ENCODE measurements at regions not wholly inside any gene's neighbourhood (a gene's known extent, or its start where the extent isn't known, plus 50 kb on each side); places are given as distances from the start of the nearest gene placed in this dataset.

DNA sequence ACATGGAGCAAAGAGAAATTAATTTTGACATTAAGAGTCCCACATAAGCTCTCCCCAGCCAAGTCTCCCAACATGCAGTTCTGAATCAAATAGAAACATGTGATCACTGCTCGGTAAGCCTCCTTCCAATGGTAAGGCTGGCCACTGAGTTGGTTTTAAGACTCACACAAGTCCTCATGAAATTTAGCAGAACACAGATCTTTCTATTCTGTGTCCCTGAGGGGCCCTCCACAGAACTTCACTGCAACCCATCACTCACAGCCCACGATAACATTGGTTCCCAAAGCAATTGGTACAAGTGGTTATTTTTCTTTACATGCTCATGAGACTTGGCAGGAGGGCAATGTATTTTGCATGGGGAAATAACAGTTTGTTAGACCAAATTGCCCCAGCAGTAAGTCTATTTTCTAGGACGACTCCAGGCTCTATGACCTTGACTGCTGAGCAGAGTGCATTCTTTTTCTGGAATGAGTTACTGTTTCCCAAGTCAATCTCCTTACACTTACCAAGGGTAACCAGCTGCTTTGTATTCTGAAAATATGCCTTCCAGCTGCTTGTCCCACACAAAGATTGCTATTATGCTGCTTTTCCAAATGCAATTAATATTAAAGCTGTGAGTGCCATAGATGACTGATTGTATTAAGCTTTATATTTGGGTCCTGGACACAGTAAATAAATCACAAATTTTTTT, 142.3 kb upstream of the TANK start:
- no peak for DNase-seq (ENCODE audit: low spot score)

DNA sequence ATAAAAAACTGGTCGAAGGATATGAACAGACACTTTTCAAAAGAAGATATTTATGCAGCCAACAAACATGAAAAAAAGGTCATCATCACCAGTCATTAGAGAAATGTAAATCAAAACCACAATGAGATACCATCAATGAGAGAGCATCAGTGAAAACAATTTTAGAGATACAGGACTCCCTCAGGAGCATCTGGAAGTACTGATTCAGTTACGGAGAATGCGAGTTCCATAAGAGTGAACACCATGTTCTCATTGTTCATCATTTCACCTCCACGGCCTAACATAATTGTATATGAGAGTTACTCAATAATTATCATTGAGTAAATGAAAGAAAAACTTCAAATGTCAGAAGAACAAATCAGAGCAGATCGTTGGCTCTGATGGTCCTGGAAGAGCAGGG, 140.9 kb upstream of the TANK start:
- no peak for DNase-seq (ENCODE audit: low spot score)

GRCh38 chr2:161020437-161020836, 139.8 kb upstream of the TANK start:
- no peak for DNase-seq (ENCODE audit: low spot score)

DNA sequence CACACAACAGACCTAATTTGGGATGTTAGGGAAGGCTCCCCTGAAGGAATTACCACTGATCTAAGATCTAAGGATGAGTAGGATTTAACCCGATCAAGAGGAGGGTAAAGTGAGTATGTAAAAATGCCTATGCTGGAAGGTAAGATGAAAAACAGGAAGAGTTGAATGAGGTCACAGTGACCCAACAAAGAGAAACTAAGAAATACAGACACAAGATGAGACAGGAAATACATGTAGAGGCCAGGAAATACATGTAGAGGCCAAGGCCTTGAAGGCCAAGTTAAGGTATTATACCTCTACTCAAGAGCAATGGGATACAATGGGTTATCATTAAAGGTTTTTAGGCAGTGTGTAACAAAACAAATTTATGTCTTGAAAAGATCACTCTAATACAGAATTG, 131.6 kb upstream of the TANK start:
- no peak for DNase-seq (ENCODE audit: low spot score)

GRCh38 chr2:161029321-161029720, 130.9 kb upstream of the TANK start:
- DNase-seq (ENCODE audit: low spot score): no peak

- DNase-seq (ENCODE audit: low spot score): peak; percentile 73
Measured at GRCh38 chr2:161030260-161031063, 129.8 kb upstream of the TANK start.

GRCh38 chr2:161031511-161031910, 128.7 kb upstream of the TANK start:
- DNase-seq (ENCODE audit: low spot score): no peak

DNA sequence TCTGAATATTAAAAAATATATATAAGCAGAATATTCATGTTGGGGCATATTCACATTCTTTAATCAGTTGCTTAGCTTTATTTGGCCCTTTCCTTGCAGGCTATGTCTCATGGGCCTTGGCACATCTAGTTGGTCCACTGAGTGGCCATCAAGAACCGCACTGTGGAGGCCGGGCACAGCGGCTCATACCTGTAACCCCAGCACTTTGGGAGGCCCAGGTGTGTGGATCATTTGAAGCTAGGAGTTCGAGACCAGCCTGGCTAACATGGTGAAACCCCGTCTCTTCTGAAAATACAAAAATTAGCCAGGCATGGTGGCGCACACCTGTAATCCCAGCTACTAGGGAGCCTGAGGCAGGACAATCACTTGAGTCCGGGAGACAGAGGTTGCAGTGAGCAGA, 127.6 kb upstream of the TANK start:
- DNase-seq (ENCODE audit: low spot score): no peak

DNA sequence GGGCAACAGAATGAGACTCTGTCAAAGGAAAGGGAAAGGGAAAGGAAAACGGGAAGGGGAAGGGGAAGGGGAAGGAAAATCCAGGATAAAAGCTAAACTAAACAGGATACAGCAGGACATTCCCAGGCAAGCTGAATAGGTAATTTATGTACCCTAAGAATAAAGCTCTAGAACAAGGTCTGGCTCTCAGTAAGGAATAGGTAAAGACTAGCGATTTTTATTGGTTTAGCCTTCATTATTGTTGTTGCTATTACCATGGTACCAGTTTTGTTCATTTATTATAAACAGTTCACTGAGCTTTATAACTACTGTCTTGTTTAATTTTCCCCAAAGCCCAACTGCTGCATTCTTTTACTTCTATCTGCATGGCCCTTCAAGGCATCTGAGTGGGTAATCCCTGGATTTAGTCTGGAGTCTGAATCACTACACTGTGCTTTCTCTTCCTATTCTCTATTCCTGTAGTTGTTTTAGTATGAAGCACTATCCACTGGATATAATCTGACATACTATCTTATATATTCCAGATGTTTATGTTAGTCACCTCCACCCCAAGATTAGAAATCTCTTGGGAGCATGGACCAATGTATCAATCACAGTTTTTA, 127.1 kb upstream of the TANK start:
- no peak for DNase-seq (ENCODE audit: low spot score)

DNA sequence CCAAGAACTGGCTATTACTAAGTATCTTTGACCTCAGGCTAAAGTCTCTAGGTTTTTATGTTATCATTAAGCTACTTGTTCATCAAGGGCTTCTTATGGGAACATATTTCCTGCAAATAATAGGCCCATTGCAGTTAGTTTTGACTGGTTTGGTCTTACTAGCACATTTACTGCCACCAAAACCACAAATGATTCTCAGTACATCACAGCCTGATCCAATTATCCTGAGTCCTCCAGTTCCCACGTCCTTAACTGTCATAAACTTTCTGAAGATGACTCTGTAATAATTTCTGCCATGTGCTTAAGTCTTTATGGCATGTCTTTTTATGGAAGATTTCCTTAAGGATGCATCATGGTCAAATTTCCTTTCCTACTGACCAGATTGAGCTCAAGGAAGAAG, 123.3 kb upstream of the TANK start:
- no peak for DNase-seq (ENCODE audit: low spot score)

DNA sequence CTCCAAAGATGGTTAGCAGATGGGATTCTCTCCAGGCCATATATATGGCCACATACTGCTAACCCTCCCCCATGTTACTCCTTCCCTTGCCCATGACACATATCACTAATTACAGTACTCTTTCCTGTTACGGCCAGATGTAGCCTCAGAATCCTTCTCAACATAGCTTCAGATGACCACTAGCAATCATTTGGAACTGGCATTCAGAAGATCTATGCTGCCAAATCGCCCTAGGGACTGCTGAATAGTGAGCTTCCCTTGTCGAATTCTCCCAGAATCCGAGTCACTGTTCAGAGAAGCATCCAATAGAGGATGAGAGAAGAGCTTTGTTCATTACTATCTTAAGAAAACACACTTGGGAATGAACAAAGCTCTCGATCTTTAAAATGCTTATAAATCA, 121.2 kb upstream of the TANK start:
- DNase-seq (ENCODE audit: low spot score): no peak

- DNase-seq (ENCODE audit: low spot score): no peak
Measured at GRCh38 chr2:161041356-161041755, 118.9 kb upstream of the TANK start.

- no peak for DNase-seq (ENCODE audit: low spot score)
Measured at GRCh38 chr2:161042990-161043625, 117.1 kb upstream of the TANK start.

DNA sequence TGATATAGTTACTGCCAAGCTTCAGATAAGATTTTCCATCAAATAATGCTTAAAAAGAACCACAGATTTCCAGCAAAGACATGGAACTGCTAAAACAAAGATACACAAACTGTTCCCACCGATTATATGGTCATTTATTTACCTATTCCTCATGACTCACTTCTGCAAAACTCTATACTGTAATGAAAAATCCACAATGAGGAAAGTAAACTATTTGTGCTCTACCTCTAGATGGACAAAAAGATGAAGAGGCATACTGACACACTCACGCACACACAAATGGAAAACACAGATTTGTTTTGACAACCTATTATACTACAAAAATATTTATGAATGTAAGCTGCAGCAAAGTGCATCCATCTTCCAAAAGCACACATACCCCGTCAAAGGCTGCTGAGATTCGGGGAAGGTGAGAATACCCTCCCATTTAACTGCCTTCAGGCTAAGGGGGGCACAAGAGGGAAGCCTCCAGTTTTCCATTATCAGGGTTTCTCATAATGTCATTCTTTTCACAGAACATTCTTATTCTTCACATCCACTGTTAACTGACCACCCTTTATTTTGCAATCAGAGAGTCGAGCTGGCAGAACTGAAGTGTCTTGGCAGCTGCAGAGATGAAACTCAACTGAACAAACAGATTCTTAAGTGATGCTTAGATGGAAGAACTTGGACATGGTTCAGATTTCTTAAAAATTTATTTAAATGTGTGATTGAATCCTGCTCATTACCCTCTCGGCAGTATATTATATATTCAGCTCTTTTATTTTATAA, 115.9 kb upstream of the TANK start:
- no peak for DNase-seq (ENCODE audit: low spot score)

DNA sequence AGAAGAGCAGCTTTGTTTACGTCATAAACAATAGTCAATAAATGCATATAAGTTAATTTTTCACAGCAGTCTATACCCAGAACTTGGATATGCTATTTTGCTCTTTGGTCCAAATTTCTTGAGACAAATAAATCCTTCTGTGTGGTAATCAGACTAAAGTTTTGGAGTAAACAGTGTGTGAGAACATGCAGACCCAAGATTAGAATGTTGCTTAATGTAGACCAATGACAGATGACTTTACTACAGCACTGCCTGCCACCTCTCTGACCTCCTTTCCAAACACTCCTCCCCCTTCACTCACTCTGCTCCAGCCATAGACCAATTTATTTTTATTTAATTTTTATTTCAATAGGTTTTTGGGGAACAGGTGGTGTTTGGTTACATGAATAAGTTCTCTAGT, 115.3 kb upstream of the TANK start:
- no peak for DNase-seq (ENCODE audit: low spot score)

DNA sequence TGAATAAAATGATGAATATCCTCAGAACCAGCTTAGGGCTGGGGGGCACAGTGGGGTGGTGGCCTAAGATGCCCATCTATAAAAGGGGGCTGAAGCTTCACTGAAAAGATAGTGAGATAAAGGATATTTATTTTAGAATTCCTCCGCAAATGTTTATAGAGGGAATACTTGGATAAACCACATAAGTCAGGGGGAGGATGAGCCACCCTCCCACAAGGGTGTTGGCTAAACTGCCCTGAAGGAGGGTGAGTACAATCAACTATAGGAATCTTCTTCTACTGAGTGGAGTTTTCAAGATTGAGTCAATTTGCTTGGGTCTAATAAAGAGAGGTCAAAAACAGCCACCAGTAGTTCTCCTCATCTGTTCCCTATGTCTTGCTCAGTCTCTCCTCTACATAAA, 114.5 kb upstream of the TANK start:
- no peak for DNase-seq (ENCODE audit: low spot score)

DNA sequence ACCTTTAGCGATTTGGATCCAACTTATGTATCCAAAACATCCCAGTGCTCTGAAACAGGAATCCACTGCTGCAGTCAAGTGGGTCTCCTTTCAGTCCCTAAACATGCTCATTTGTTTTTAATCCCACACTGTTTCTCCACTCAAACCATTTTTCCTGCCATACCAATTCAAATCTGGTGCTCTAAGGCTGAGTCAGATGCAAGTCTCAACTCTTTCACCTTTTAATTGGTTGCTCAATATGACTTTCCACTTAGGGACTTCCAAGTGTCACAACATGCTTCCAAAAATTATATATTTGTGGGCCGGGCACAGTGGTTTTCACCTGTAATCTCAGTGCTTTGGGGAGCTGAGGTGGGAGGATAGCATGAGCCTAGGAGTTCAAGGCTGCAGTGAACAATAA, 113.4 kb upstream of the TANK start:
- DNase-seq (ENCODE audit: low spot score): no peak

DNA sequence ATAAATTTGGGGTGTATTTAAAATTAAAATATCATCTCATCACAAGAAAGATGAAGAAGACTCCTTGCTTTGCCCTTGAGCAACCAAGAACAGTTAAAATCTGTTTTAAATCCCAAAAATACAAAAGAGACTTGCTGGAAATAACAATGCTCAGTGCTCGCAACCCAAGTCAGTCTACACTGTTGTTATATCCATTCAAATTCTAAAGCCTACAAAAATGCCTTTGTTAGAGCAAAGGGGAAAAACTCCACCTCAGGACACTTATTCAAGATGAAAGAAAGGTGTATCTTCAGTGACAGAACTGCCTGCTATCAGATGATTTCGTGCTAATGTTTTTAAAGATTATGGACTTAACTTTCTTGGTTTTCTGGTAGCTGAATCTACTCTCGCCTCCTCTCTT, 111.9 kb upstream of the TANK start:
- DNase-seq (ENCODE audit: low spot score): no peak

GRCh38 chr2:161049559-161049958, 110.7 kb upstream of the TANK start:
- no peak for DNase-seq (ENCODE audit: low spot score)

DNA sequence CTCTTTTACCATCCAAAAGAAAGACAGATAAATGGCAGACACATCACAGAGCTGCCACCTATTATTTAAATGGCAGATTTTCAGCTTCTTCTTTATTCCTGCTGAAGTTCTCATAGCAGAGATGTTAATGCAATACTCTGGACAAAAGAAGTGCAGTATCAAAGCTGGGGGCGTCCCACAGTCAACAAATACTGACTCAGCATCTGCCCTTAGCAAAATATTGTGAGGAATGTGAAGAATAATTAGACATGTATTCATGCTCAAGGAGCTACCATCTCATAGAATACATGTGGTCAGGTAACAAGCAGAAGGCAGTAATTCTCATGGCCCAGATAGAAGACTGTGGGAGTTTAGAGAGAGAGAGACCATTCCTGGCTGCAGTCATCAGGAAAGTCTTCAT, 108.0 kb upstream of the TANK start:
- DNase-seq (ENCODE audit: low spot score): no peak

DNA sequence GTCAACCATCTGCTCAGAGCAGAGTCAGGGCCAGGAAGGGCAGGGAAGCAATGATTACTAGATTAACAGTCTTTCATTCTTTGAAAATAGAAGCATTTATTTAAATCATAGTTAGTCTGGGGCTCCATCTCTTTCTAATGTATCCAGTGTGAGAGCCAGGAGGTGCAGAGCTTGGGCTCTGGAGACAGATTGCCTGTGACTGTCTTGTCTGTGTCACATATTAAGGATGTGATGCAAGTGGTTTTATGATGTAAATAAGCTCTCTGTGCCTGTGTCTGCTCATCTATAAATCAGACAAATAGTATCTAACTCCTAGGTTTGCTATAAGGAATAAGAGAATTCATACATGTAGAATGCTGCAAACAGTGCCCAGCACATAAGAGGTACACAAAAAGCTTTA, 104.9 kb upstream of the TANK start:
- DNase-seq (ENCODE audit: low spot score): no peak

DNA sequence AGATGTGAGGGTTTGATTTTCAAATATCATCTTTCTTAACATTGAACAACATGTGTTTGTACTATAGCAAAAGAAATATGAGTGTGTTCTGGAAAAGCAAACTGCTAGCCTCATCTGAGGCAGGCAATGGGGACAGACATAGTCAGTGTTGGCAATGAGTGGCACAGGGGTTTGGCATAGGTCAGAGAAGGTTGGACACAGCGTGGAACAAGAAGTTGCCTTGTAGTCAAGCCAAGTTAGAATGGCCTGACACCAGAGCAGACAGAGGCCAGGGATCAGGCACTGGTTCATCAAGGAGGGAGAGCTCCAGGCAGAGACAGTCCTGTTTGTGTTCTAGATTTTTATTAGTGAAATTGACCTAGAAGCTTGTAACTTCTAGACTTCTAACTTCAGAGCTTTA, 100.8 kb upstream of the TANK start:
- DNase-seq (ENCODE audit: low spot score): no peak

Measured in A172 (cell line).